ENCODE measurements at regions not wholly inside any gene's neighbourhood (a gene's known extent, or its start where the extent isn't known, plus 50 kb on each side); places are given as distances from the start of the nearest gene placed in this dataset.

DNA sequence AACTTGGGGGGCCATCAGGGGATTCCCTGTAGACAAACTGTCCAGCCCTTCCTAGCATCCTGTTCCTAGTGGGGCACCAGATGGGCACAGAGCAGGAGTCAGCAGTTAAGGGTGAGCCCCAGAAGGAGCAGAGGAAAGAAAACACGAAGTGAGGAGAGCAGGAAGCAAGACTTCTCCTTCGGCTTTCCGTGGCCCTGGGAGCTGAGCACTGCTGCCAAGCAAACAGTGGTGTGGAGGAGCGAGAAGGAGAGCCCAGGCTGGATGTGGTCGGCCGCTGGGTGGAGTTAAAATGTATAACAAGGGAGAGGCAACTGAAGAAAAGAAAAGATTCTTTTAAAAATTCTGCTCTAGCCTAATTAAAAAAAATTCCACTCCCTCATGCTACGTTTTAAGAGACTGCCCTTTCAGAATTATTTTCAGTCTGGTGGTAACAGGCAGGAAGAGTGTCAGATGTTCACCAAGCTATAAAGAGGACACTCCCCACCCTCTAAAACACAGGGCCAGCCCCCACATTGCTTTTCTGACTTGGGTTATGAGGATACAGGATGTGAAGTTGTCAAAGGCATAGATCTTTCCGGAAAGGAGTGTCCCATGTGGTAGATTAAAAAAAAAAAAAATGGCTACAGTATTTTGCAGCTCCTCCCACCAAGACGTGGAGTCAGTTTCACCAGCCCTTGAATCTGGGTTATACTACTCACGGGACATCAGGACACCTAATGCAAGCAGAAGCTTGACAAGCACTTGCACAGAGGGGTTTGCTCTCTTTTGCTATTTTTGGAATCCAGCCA is 74.9 kb upstream of the ZFHX3 start:
- H3K27me3 ChIP-seq (replicated peaks) = no peaks in the 10 kb centered on the region
- no peak overlapping the region for H3K27ac ChIP-seq
- in situ Hi-C loops (cut with HindIII; ENCODE audit: low pct_ligation_motif_present, low sequenced_read_pairs) = no loop called here
- no peaks in the 10 kb centered on the region for H3K36me3 ChIP-seq (replicated peaks)
- no peak overlapping the region for H3K4me3 ChIP-seq (ENCODE audit: low read depth, low read length)
- DNase-seq = peak; percentile 31
- TF ChIP-seq, protein P1, sequence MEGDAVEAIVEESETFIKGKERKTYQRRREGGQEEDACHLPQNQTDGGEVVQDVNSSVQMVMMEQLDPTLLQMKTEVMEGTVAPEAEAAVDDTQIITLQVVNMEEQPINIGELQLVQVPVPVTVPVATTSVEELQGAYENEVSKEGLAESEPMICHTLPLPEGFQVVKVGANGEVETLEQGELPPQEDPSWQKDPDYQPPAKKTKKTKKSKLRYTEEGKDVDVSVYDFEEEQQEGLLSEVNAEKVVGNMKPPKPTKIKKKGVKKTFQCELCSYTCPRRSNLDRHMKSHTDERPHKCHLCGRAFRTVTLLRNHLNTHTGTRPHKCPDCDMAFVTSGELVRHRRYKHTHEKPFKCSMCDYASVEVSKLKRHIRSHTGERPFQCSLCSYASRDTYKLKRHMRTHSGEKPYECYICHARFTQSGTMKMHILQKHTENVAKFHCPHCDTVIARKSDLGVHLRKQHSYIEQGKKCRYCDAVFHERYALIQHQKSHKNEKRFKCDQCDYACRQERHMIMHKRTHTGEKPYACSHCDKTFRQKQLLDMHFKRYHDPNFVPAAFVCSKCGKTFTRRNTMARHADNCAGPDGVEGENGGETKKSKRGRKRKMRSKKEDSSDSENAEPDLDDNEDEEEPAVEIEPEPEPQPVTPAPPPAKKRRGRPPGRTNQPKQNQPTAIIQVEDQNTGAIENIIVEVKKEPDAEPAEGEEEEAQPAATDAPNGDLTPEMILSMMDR (IDR thresholded peaks at IDR 0.05; ENCODE audit: low read depth, low read length, missing control alignments) = peak; percentile 21

DNA sequence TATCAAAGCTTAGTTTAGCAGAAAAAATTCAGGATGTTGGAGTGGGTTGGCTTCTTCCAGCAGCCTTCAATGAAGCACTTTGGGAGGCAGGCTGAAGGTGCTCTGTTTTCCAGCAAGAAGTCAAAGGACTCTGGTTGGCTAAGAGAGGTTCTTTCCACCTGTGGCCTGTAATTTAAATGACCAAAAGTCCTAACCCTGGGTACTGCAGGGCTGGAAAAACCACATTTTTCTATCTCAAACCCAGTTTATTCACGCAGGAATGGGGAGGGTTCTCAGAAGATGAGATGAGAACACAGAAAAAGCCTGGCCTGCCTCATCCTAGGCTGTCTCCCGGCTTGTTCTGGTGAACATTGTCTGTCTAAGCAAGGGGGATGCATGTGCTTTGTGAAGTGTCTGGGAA is 68.6 kb upstream of the ZFHX3 start:
- Histone ChIP-seq H3K36me3 (replicated peaks) (no peaks in the 10 kb centered on the region), H3K4me3 (ENCODE audit: low read depth, low read length) (no peak overlapping the region), H3K27me3 (replicated peaks) (no peaks in the 10 kb centered on the region), H3K27ac (no peak overlapping the region)
- in situ Hi-C loops (cut with HindIII; ENCODE audit: low pct_ligation_motif_present, low sequenced_read_pairs) = no loop called here
- TF ChIP-seq, protein P1 (IDR thresholded peaks at IDR 0.05; ENCODE audit: low read depth, low read length, missing control alignments) = no peak
- no peak for DNase-seq

DNA sequence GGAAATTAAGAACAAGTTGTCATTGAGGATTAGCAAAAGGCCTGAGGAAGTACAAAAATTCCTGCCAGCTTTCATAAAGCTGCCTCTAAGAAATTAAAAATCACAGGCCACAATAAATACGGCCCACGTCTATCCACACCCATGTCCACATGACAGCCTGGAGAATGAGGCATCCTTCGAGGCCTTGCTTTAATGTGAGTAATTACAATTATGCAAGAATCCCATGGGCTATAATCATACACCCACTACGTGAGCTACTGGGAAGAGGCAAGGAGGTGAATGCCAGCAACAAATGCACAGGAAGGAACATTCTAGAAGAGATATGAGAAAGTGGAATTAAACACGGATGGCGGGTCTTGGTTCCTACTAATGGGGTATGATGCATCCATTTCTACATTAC is 65.4 kb upstream of the ZFHX3 start:
- H3K27me3 ChIP-seq (replicated peaks) = no peaks in the 10 kb centered on the region
- TF ChIP-seq, protein P1 (IDR thresholded peaks at IDR 0.05; ENCODE audit: low read depth, low read length, missing control alignments) = no peak
- in situ Hi-C loops (cut with HindIII; ENCODE audit: low pct_ligation_motif_present, low sequenced_read_pairs) = no loop called here
- no peak for DNase-seq
- H3K36me3 ChIP-seq (replicated peaks) = no peaks in the 10 kb centered on the region
- no peak overlapping the region for H3K4me3 ChIP-seq (ENCODE audit: low read depth, low read length)
- no peak overlapping the region for H3K27ac ChIP-seq

DNA sequence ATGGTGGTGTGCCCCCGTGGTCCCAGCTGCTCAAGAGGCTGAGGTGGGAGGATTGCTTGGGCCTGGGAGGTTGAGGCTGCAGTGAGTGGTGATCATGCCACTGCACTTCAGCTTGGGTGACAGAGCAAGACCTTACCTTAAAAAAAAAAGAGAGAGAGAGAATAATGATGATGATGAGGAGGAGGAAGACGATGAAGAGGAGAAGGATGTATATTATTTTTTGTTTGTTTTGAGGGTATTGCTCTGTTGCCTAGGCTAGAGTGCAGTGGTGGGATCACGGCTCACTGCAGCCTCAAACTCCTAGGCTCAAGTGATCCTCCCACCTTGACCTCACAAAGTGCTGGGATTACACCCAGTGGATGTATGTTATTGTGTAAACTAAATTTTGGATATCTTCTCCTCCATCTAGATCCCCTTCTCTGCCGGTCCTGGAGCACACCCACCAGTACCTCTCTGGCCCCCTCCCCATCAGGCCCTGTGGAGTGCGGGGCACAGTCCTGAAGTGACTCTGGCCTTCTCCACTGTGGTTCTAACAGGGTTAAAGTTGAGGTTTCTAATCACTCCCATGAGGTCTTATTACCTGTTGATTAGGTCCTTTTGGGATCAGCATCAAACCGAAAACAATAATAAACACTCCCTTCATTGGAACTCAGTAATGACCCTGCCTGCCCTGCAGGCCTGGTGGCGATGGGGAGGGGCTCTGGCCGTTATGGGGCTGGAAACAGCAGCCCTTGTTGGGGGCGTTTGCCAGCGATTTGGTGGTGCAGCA is 60.5 kb upstream of the ZFHX3 start:
- TF ChIP-seq, protein P1 (IDR thresholded peaks at IDR 0.05; ENCODE audit: low read depth, low read length, missing control alignments) = no peak
- Histone ChIP-seq H3K36me3 (replicated peaks) (no peaks in the 10 kb centered on the region), H3K27me3 (replicated peaks) (no peaks in the 10 kb centered on the region), H3K27ac (no peak overlapping the region), H3K4me3 (ENCODE audit: low read depth, low read length) (no peak overlapping the region)
- in situ Hi-C loops (cut with HindIII; ENCODE audit: low pct_ligation_motif_present, low sequenced_read_pairs) = no loop called here
- DNase-seq = no peak

DNA sequence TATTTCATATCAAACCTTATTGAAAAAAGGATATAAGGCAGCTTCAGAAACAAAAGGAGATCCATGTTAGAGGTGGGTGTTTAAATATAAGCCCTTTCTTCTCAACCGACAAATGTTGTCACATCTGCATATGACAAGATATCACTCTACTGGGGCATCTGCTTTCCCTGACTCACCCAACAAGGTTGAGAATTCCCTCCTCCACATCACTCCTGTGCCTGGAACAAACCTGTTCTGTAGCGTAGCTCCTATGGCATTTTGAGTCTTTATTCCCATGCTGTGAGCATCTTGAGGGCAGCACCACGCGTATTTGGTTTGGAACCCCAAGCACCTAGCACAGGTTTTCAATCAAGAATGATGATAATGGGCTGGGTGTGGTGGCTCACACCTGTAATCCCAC is 59.4 kb upstream of the ZFHX3 start:
- H3K36me3 ChIP-seq (replicated peaks) = no peaks in the 10 kb centered on the region
- in situ Hi-C loops (cut with HindIII; ENCODE audit: low pct_ligation_motif_present, low sequenced_read_pairs) = no loop called here

More for the DNA sequence above, 59.4 kb upstream of the ZFHX3 start:
- Histone ChIP-seq H3K4me3 (ENCODE audit: low read depth, low read length) (no peak overlapping the region), H3K27me3 (replicated peaks) (no peaks in the 10 kb centered on the region), H3K27ac (no peak overlapping the region)
- TF ChIP-seq, protein P1 (IDR thresholded peaks at IDR 0.05; ENCODE audit: low read depth, low read length, missing control alignments) = no peak
- DNase-seq = no peak
